ENCODE measurements at regions not wholly inside any gene's neighbourhood (a gene's known extent, or its start where the extent isn't known, plus 50 kb on each side); places are given as distances from the start of the nearest gene placed in this dataset.

- Histone ChIP-seq H3K4me2 (ENCODE audit: insufficient read depth in 1 of 2, low read depth in 2 of 2, low read length in 2 of 2) (no peak overlapping the region), H2BK5ac (ENCODE audit: low read depth, low read length) (no peak overlapping the region), H2BK20ac (ENCODE audit: low read length) (no peak overlapping the region), H4K8ac (ENCODE audit: extremely low read depth, insufficient read depth, low read length) (no peak overlapping the region), H3K27me3 (replicated peaks in 1 of 4; ENCODE audit: control insufficient read depth in 3 of 4, extremely low read depth in 1 of 4, insufficient read depth in 3 of 4, low read length in 3 of 4) (no peaks in the 10 kb centered on the region), H4K20me1 (replicated peaks in 1 of 2; ENCODE audit: control insufficient read depth in 1 of 2, insufficient read depth in 2 of 2, low read length in 2 of 2) (no peaks in the 10 kb centered on the region), H2AFZ (ENCODE audit: low read length) (no peak overlapping the region), H2AK5ac (ENCODE audit: low read depth, low read length) (no peak overlapping the region), H3K79me2 (ENCODE audit: control insufficient read depth in 1 of 2, insufficient read depth in 2 of 2, low read length in 2 of 2) (no peaks in the 10 kb centered on the region), H2BK12ac (ENCODE audit: low read depth, low read length) (no peak overlapping the region), H3K56ac (replicated peaks; ENCODE audit: insufficient read length, low read depth, low read length) (no peak overlapping the region), H4K91ac (replicated peaks; ENCODE audit: insufficient read length, low read length) (no peak overlapping the region), H3K23ac (ENCODE audit: insufficient read length) (no peak overlapping the region), H3K9ac (replicated peaks in 1 of 4; ENCODE audit: extremely low read depth in 1 of 4, low read depth in 3 of 4, low read length in 3 of 4) (no peak overlapping the region), H3K27ac (ENCODE audit: low read depth, low read length) (no peak overlapping the region), H3K14ac (ENCODE audit: insufficient read length) (no peak overlapping the region), H3K4me1 (replicated peaks in 1 of 4; ENCODE audit: control insufficient read depth in 3 of 4, insufficient read depth in 4 of 4, low read length in 3 of 4) (no peaks in the 10 kb centered on the region), H3K18ac (ENCODE audit: extremely low read depth, low read length) (no peak overlapping the region), H3K9me3 (ENCODE audit: insufficient read depth in 2 of 2, low read depth in 1 of 2, low read length in 1 of 2) (no peaks in the 10 kb centered on the region), H3K4me3 (ENCODE audit: extremely low read depth in 1 of 4, insufficient read depth in 2 of 4, low read depth in 3 of 4, low read length in 4 of 4) (no peak overlapping the region), H3K23me2 (ENCODE audit: low read depth, low read length) (no peaks in the 10 kb centered on the region), H4K5ac (ENCODE audit: insufficient read length, low read depth, low read length) (no peak overlapping the region), H3K36me3 (ENCODE audit: control insufficient read depth in 2 of 4, insufficient read depth in 4 of 4, low read length in 3 of 4) (no peaks in the 10 kb centered on the region), H2BK15ac (ENCODE audit: low read length) (no peak overlapping the region), H2BK120ac (replicated peaks; ENCODE audit: low read depth, low read length) (no peak overlapping the region), H3K79me1 (ENCODE audit: low read depth, low read length) (no peaks in the 10 kb centered on the region), H3K4ac (replicated peaks; ENCODE audit: insufficient read length, low read depth, low read length) (no peak overlapping the region)
- FAIRE-seq (no peak), DNase-seq (ENCODE audit: low read depth in 1 of 2, low spot score in 2 of 2) (no peak)
- ChIA-PET CTCF (ENCODE audit: partially characterized antibody) (no interaction called here), POLR2A (ENCODE audit: partially characterized antibody) (no interaction called here)
- 70% methylated on average over 2 of the region's 2 CpGs; no CpG with 5 or more reads in 1 of the 2 experiments for WGBS, 2 experiments (ENCODE audit: extremely low coverage in 1 of 2, insufficient coverage in 1 of 2, insufficient read length in 1 of 2, insufficient replicate concordance in 2 of 2, low coverage in 1 of 2, low lambda C conversion rate in 2 of 2, missing lambda C conversion rate in 1 of 2)
- TF ChIP-seq, protein P1, sequence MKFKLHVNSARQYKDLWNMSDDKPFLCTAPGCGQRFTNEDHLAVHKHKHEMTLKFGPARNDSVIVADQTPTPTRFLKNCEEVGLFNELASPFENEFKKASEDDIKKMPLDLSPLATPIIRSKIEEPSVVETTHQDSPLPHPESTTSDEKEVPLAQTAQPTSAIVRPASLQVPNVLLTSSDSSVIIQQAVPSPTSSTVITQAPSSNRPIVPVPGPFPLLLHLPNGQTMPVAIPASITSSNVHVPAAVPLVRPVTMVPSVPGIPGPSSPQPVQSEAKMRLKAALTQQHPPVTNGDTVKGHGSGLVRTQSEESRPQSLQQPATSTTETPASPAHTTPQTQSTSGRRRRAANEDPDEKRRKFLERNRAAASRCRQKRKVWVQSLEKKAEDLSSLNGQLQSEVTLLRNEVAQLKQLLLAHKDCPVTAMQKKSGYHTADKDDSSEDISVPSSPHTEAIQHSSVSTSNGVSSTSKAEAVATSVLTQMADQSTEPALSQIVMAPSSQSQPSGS (IDR thresholded peaks at IDR 0.05; ENCODE audit: low read length): no peak
- no peak for TF ChIP-seq CTCF (IDR thresholded peaks at IDR 0.05; ENCODE audit: control extremely low read depth in 1 of 3, insufficient read depth in 1 of 3, low read depth in 1 of 3, low read length in 3 of 3)
- TF ChIP-seq, protein P2, sequence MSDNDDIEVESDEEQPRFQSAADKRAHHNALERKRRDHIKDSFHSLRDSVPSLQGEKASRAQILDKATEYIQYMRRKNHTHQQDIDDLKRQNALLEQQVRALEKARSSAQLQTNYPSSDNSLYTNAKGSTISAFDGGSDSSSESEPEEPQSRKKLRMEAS (IDR thresholded peaks at IDR 0.05): no peak
- no peak for TF ChIP-seq KDM4A (IDR thresholded peaks at IDR 0.05; ENCODE audit: low read depth, low read length, severe bottlenecking)
- TF ChIP-seq BRCA1 (IDR thresholded peaks at IDR 0.05; ENCODE audit: low read depth, low read length): no peak
- TF ChIP-seq CHD2 (IDR thresholded peaks at IDR 0.05; ENCODE audit: low read length): no peak
- TF ChIP-seq EZH2 (IDR thresholded peaks at IDR 0.05; ENCODE audit: low read depth, low read length, severe bottlenecking): no peak
- no peak for TF ChIP-seq CBX5 (IDR thresholded peaks at IDR 0.05; ENCODE audit: low read depth, low read length)
- no peak for TF ChIP-seq RFX5 (IDR thresholded peaks at IDR 0.05; ENCODE audit: borderline replicate concordance, low read depth, low read length)
Observed at GRCh38 chr9:7436754-7437153, 362.8 kb downstream of the DMAC1 start.

All from H1 (cell line).